HG03575 (cell line): ENCODE measurements at regions not wholly inside any gene's neighbourhood (a gene's known extent, or its start where the extent isn't known, plus 50 kb on each side); places are given as distances from the start of the nearest gene placed in this dataset.
A peak's percentile ranks its signal among the peaks of the same experiment; 100 is the strongest.
"Not testable (repeated sequence)": the region's sequence is repeated elsewhere in the genome, so short reads cannot be mapped to it uniquely, and the experiment has no call there.

Experiments used
- ATAC-seq: cut with Tn5 transposase; IDR thresholded peaks from one replicate; pipeline ENCODE4 v1.9.1; 2021; ENCODE audit not compliant: unreplicated experiment, insufficient number of reproducible peaks, low FRiP score; ENCODE audit errors: extremely low read depth

- no peak for ATAC-seq
Measured at GRCh38 chr6:74607934-74608333, 597.9 kb downstream of the COL12A1 start.

GRCh38 chr6:74607468-74607867, 598.4 kb downstream of the COL12A1 start:
- no peak for ATAC-seq

- ATAC-seq = no peak
Measured at GRCh38 chr6:74606582-74607071, 599.2 kb downstream of the COL12A1 start.

GRCh38 chr6:74605922-74606581, 599.8 kb downstream of the COL12A1 start:
- ATAC-seq = no peak

GRCh38 chr6:74604279-74604678, 601.6 kb downstream of the COL12A1 start:
- ATAC-seq = no peak

GRCh38 chr6:74603322-74604076, 602.4 kb downstream of the COL12A1 start:
- no peak for ATAC-seq

GRCh38 chr6:74602206-74602605, 603.6 kb downstream of the COL12A1 start:
- ATAC-seq = no peak

- ATAC-seq = peak; percentile 95
Measured at GRCh38 chr6:74598462-74599393, 607.1 kb downstream of the COL12A1 start.

- peak; percentile 29 for ATAC-seq
Measured at GRCh38 chr6:74597840-74598239, 608.0 kb downstream of the COL12A1 start.

- ATAC-seq = no peak
Measured at GRCh38 chr6:74597266-74597665, 608.6 kb downstream of the COL12A1 start.

- no peak for ATAC-seq
Measured at GRCh38 chr6:74596588-74596987, 609.3 kb downstream of the COL12A1 start.

- not testable (repeated sequence) for ATAC-seq
Measured at GRCh38 chr6:74594350-74594749, 611.5 kb downstream of the COL12A1 start.

- ATAC-seq = no peak
Measured at GRCh38 chr6:74588094-74588832, 617.6 kb downstream of the COL12A1 start.

- ATAC-seq = no peak
Measured at GRCh38 chr6:74587386-74587785, 618.5 kb downstream of the COL12A1 start.

- ATAC-seq = no peak
Measured at GRCh38 chr6:74585753-74586152, 620.1 kb downstream of the COL12A1 start.

- ATAC-seq = no peak
Measured at GRCh38 chr6:74581681-74582080, 624.2 kb downstream of the COL12A1 start.

- ATAC-seq = no peak
Measured at GRCh38 chr6:74579794-74580193, 626.1 kb downstream of the COL12A1 start.

GRCh38 chr6:74579047-74579446, 626.8 kb downstream of the COL12A1 start:
- ATAC-seq = no peak

- ATAC-seq = no peak
Measured at GRCh38 chr6:74578339-74578738, 627.5 kb downstream of the COL12A1 start.
